Adrenal gland (tissue), 5 donors: ENCODE measurements at regions not wholly inside any gene's neighbourhood (a gene's known extent, or its start where the extent isn't known, plus 50 kb on each side); places are given as distances from the start of the nearest gene placed in this dataset.

Source experiments
- CTCF ChIP-seq, 6 experiments: fragments of 450-650 bp in 4 of 6; fragments of 200-600 bp in 2 of 6; sonication (generic) in 1 of 6; IDR thresholded peaks; 1 replicate in 5 of 6; 2 replicates in 1 of 6; pipeline versions ENCODE4 v1.5.1 to v1.8.0; 2016 to 2021; ENCODE audit warnings: antibody characterized with exemption in 6 of 6, mild to moderate bottlenecking in 2 of 6, moderate library complexity in 1 of 6
- POLR2A ChIP-seq, 2 donors: fragments of 450-650 bp; IDR thresholded peaks; one replicate each; pipeline ENCODE4 v1.6.1; 2017; ENCODE audit warnings: antibody characterized with exemption in 2 of 2, mild to moderate bottlenecking in 2 of 2, moderate library complexity in 1 of 2
- donor health status: DM: no; HTN: no; CAD: no.

- no peak for TF ChIP-seq CTCF (IDR thresholded peaks at IDR 0.05)
- no peak for TF ChIP-seq POLR2A (IDR thresholded peaks at IDR 0.05)
Observed at GRCh38 chr10:57972783-57973182, 294.9 kb downstream of the IPMK start.
